NCI-H187 (cell line): ENCODE measurements at regions not wholly inside any gene's neighbourhood (a gene's known extent, or its start where the extent isn't known, plus 50 kb on each side); places are given as distances from the start of the nearest gene placed in this dataset.

Experiments
- DNase-seq, 2 experiments: peaks; one replicate each; lab custom pipeline; 2025; lab: John Stamatoyannopoulos, UW

DNA sequence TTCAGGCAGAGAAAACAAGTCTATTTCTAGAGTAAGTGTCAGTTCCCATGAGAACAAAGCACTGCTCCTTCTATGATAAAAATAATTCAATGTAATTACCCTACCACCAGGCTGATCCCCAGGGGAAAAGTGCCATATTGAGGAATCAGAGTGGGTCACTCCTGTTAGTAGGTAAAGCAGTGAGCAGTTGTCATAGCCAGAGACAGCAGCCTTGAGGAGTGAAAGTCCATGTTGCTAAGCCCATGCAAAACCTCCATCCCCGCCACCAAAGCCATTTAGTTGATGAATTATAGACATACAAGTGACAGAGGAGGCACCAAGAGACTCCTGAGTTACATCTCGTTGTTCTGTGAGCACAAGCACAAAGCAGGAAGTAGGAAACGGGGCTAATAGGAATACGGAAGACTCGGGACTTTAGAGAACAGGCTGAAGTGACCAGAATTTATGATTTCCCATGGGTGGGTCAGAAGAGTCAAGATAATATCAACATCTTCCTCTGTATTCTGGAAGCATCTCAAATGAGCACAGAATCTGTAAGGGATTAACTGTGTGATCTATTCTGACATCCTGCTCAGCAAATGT, 197.9 kb downstream of the MAFB start:
- no peak for DNase-seq

DNA sequence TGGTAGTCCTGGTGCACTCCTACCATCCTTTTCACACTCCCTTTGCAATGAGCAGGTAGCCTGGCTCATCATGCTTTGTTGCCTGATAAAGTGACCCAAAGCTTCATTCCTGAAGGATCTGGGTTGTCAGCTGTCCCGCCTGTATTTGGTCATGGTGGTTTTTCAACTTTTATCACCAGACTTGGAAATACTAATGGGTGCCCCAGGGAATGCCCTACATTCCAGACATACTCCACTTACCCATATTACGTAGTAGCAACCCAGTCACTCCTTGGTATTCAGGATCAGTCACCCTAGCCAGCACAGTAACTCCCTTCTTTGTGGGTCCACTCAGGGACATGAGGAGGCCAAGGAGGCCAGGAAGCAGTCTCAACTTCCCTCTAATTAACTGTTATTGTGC, 199.2 kb downstream of the MAFB start:
- DNase-seq, result no peak

DNA sequence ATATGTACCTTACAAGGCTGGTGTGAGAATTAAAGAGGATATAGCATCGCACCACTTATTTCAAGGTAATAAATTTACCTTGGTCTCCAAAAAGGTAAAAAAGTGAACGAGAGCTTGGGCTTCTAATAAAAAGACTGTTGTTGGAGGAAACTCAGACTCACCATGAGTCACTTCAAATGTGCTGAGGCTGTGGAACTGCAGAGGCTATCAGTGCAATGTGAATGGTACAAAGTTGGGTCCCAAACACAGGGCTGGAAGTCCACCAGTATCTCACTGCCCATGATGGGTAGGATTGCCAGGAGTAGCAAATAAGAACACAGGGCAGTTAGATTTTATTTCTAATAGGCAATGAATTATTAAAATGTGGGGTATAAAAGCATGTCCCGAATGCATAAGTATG, 200.6 kb downstream of the MAFB start:
- DNase-seq, result no peak

DNA sequence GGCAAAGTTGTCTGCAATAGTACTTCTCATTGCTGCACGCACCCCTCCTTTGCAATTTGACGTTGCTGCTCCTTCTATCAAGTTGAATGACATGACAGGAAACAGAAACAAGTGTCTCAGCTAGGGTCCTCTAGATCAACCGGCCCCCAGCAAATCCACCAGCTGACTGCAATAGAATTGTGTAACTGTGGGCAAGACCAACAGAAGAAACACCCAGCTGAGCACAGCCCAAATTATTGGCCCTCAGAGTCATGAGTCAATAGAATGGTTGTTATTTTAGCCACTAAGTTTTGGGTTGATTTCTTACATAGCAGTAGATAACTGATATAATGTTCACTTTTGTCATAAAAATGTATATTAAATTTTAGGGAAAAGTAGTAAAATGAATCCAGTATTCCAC, 202.7 kb downstream of the MAFB start:
- no peak for DNase-seq

DNA sequence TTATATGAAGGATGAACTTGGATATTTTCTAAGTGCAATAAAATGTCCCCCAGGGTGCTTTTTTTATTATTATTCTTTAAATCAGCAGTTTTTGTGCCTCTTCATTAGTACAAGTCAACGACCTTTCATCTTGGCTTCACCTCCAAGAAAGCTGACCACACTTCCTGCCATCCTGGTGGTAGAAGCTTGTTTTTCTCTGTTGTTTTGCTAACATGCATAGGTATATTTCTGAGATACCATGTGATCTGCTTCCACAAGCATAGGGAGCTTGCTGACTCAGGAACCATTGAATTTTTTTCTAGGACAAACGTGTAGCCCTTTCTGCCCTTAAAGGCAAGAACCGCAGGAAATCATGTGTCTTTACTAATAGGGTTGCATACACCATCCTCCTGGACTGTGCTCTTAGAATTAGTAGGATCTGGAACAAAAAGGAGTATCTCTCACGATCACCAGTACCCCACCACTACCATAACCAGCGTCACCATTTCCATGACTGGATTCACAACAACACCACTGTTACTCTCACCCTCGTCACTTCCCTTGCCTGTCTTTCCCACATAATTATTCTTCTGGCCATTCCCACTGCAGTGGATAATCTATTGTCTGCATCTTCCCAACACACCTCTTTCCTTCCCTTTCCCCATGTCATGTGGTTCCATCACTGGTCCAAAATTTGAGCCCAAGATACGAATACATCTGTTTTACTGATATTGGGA, 207.1 kb downstream of the MAFB start:
- no peak for DNase-seq

DNA sequence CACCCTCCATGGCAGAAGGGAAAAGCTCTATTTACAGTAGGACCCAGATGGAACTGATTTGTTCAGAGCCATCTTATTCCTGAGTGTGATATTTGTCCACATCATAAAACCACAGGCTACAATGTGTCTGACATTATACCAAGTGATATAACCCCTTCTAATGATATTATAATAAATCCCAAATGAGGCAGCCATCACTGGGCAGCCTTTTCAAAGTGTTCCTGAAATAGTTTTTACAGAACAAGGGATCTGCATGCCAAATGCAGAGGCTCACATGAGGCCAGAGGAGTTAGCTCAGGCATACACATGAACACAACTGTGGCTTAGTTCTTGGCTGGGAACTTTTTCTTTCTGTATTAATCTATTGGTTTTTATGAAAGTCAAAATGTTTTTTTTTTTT, 207.7 kb downstream of the MAFB start:
- DNase-seq, result no peak

DNA sequence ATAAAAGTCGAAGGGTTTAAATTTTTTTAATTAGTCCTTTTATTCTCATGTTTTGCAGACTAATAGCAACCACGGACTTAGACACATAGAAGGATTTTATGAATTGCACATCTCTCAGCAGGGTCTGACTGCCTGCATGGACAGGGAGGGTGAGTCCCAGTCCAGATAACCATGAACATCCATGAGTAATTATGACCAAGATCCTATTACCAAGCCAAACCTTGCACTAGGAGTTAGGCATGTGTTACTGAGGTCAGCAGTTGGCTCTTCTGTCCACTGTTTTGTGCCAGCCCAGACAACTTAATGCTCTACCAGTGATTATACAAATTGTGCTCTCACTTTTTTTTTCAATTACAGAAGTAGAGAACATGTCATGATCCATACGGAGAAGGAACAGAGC, 211.2 kb downstream of the MAFB start:
- DNase-seq, result no peak

DNA sequence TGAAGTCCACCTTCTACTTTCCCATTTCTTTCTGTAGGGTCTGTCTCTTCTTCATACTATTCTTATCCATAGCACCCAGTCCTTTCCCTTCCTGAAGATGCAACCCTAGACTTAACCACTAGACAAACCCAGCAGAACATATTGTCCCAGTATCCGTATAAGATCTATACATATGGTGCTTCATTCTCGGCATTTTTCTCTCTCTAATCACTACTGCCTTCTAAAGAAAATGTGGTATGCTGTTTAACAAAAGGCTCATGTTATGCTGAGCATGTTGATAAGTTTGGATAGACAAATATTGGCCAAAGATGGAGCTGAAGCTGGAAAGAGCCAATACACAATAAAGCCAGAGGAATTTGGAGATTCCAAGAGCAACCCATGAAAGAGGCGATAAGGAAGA, 212.6 kb downstream of the MAFB start:
- no peak for DNase-seq

DNA sequence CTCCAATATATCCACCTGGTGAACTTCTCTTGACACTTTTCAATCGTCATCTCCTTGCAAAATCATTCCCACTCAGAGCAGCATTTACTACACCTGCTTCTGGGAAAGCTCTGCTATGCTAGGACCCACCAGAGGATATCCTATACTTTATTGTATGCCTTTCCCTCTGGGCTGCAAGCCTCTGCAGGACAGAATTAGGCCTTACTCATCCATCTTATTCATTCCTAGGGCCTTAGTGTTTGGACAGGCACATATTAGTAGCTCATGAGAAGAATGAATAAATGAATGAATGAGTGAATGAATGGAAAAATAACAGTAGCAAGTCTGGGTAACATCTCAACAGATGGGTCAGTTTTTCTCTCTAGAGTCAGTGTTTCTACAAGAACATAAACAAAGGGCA, 216.1 kb downstream of the MAFB start:
- DNase-seq, result no peak

DNA sequence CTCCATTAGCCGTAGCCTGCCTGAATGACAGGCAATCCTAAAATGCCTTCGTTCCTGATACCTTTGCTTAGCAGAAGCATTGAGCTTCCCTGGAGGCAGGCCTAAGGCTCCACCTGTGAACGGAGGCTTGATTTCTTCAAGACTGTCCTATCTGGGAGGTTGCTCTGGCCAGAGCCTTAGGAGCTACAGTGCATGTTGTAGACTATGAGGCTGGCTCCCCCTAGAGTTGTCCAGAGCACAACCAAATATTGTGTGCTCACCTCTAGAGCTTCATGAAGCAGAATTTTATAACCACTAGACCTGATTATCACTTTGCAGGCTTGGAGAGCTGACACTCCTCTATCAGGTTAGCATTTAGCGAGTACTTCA, 217.8 kb downstream of the MAFB start:
- no peak for DNase-seq

DNA sequence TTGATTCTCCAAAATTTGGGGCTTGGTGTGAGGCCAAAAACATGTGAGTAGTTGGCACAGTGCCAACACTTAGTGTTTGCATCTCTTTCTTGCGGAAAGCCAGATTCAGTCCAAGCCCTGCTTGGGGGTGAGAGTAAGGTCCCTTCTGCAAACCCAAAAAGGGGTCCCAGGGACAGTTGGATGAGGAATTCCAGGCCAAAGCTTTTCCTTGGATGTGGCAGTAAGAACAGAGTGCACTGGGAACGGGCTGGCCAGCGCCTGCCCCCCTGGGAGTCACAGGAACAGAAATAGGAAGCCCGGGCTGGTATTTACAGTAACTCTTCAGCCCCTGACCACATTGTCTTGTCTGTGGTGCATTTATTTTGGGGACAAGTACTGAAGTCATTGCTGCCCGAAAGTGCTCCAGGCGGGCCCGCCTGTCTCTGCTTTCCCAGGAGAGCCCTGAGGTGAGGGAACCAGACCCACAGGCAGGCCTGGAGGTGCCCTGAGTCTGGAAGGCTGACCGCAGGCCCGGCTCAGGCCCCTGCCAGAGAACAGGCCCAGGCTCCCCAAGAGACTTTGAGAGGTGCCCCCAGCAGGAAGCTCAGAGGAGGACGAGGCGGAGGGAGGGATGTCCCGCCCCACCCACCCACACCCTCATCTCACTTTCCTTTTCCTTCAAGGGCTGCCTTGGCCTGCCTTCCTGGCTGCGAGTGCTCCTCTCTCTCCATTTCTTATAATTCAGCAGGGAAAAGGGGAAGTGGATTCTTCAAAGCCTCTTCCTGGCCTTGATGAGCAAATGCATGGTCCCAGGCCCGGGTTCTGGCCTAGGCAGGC, 218.4 kb downstream of the MAFB start:
- DNase-seq, result no peak

DNA sequence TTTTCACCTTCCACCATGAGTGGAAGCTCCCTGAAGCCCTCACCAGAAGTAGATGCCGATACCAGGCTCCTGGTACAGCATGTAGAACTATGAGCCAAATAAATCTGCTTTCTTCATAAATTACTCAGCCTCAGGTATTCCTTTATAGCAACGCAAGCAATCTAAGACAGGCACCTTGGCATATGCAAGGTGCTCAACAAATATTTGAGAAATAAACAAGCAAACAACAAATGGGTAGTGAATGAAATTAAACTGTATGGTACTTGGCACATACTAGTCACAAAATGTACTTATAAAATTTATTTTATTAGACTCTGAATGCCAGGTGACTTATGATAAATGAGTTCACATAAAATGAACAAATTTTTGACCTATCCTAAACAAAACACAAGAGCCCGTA, 220.3 kb downstream of the MAFB start:
- no peak for DNase-seq

DNA sequence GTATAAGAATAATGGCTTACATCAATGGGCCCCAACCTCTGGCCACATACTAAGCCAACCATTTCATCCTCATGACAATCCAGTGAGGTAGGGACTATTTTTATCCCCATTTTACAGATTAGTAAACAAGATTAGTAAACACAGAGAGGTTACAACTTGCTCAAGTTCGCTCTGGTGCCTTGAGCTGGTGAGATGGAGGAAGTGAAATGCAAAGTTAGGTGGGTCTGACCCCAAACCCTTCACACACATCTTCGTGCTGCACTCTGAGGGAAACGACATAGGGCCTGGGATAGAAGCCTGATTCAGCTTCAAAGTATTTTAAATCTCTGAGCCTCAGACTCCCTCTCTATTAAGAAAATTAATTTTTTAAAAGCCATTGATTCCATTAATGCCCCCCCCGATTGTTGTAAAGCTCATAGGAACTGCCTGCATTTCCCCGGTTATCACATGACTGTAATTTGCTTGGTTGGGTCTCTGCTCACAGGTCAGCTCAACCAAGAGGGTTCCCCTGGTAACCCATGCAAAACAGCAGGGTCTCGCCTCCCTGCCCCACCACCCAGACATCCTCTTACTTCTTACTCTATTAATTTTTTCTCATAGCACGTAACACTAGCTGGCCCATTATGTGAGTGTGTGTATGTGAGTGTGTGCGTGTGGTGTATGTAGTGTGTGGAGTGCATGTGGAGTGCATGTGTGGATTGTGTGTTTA, 221.2 kb downstream of the MAFB start:
- no peak for DNase-seq

DNA sequence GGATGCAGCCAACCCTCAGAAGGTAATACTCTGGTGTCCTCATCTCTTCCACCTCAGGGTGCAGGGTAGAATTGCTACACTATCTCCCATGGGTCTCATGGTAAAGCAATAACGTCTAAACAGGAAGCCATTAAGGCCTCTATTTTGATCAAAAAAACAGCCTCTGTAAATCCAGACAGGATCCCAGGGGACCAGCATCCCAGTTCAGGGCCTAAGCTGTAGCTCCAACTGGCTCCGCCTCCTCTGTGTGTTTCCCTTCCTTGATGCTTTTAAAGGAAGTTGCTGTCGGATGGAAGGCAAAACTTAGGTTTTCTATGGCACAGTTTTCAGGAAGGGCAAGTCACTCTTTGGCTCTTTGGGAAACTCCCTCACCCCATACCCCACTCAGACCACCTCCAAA, 222.0 kb downstream of the MAFB start:
- no peak for DNase-seq

DNA sequence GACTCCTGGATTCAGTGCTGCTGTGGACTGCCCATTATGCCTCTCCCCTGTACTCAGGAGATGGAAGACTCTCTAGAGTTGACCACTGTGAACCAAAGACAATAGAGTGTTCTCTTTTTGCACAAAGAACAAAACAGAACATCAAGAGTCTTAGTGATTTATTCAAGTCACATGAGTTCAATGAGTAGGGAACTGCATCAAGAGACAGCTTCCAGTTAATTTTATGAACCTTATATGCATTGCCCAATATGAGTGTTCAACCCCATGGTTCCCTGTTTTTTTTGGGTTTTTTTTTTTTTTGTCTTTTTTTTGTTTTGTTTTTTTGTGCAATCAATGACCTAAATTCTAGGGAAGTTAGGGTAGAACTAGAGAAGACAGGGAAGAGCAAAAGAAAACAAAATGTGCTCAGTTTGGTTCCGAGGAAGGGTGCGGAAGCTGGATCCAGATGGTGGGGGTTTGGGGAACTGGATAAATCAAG, 224.3 kb downstream of the MAFB start:
- no peak for DNase-seq

DNA sequence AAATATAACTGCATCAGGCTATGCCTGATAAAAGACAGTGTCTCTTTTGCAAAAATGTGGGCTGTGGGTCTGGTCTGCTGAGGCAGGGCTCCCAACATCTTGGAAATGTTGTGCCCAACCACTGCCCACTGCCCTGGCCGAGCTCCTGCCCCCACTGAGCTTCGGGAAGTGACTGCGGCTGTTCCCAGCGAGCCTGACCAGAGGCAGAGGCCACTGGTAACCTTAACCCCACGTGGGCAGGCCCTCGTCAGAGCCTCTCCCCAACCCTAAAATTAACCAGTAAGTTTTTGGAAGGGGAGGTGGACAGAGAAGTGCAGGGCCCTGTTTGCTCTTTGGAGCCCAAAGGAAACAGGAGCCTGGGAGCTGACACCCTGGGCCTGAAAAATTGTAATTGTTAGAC, 225.9 kb downstream of the MAFB start:
- DNase-seq, result no peak

DNA sequence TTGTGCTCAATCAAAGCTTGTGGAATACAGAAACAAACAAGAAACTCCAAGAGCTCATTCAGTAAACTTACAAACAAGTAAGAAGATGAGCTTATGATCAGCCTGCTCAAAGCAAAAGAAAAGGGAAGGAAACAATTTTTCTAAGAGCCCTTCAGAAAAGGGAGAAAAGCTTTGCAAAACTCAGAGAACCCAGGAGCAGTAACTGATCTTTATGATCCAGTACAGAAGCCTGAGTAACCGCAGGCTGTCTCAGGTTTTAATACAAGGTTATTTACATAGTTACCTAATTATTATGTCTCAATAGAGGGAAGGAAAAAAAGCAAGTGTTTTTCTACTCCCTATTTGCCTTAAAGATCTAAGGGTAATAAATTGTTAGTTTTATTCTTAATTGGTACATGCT, 226.5 kb downstream of the MAFB start:
- DNase-seq, result no peak

DNA sequence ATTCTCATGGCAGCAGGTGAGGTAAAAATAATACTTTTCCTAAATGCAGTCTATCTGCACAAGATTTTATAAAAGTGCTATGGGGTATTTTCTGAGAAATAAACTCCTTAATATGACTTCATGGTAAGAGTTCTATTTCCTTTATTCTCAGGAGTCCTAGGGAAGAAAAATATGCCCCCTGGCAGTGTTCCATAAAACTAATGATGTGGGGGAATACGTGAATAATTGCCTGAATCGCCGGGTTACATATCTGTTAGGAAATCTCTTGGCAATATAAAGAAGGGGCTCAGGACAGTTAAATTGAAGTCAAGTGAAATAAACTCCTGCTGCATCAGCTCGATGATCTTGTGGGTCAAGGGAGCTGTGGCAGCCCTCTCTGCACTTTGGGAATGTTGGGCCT, 229.7 kb downstream of the MAFB start:
- no peak for DNase-seq

DNA sequence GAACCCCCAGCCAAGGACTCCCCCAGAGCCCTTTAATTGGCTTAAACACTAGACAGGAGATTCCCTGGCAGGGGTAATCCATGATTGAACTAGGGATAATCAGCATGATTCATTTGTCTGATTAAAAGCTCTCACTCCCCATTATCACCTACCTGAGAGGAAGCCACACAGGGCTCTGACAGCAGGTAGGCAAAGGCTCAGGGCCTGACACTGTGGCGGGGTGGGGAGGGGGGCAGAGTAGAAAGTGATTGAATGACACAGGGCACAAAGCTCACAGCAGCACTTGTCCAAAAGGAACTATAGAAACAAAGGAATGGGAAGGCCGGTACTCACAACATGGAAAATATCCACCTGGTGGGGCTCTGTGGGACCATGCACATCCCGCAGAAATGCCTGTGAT, 231.6 kb downstream of the MAFB start:
- DNase-seq, result no peak

DNA sequence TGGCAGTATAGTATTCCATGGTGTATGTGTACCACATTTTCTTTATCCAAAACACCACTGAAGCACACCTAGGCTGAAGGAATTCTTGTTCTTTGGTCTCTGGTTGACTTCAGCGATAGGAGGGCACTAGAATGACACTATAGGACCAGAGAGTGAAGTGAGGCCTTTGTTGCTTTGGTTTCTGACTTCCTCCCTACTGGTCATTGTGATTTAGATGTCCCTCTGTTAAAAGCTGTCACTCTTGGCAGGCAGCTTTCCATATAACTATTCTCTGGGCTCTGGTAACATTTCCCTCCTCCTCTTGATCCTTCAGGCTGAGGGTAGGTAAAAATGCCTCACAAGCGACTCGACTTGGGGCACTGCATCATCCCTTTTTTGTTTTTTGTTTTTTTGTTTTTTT, 236.3 kb downstream of the MAFB start:
- DNase-seq, result no peak

DNA sequence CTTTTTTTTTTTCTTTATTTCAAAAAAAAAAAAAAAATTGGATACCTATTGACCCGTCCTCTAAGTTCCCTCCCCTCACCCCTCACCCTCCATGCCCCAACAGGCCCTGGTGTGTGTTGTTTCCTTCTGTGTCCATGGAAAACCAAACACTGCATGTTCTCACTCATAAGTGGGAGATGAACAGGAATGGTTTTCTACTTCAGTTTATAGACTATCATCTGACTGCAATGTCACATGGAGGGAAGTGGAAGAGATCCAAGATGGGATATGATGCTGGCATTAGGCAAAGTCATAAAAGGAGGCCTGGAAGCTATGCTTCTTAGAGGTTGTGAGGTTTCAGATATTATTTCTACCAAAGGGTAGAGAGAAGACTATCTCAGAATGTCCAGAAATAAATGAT, 237.5 kb downstream of the MAFB start:
- no peak for DNase-seq

DNA sequence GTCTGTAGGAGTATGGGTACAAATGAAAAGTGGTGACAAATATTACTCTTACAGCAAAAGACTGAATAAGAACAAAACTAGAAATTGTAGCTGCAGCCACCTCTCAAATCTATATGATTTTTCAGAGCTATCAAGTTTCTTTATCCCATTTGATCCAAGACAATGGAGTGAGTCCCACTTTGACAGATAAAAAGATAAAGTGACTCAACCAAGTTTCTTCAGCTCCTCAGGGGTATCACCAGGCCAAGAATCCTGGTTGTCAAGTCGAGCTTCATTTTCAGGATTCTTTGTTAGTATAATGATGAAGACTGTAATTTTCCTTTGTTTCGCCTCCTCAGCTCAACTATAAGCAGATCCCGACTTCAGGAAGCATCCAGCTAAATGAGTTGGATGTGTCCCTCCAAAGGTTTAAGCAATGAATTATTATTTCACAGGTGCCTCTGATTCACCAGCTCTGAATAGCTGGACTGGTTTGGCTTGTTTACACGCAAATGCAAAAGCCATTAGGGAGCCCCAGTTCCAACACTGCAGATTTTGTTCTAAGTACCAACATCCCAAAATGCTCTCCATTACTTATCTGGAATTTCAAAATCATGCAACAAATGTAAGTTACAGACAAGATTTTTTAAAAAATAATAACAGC, 238.9 kb downstream of the MAFB start:
- DNase-seq, result no peak
